Smooth muscle cell (in vitro differentiated cells): ENCODE measurements at regions not wholly inside any gene's neighbourhood (a gene's known extent, or its start where the extent isn't known, plus 50 kb on each side); places are given as distances from the start of the nearest gene placed in this dataset.

Experiments
- DNase-seq: peaks from one replicate; lab custom pipeline; 2025; ENCODE audit not compliant: unreplicated experiment; lab: John Stamatoyannopoulos, UW
- H2AFZ ChIP-seq: fragments of 200-600 bp; sonication (generic); 2 replicates; pipeline ENCODE4 v1.6.0; 2016; ENCODE audit warnings: antibody characterized with exemption, low read depth, mild to moderate bottlenecking
- H3F3A ChIP-seq: fragments of 200-600 bp; sonication (generic); 2 replicates; pipeline ENCODE4 v1.6.0; 2017; ENCODE audit warnings: antibody characterized with exemption, low read depth
- H3K27ac ChIP-seq: fragments of 200-600 bp; sonication (generic); 2 replicates; pipeline ENCODE4 v1.5.1; 2016; ENCODE audit warnings: low read depth, mild to moderate bottlenecking
- H3K27me3 ChIP-seq: fragments of 200-600 bp; sonication (generic); 2 replicates; pipeline ENCODE4 v1.6.1; 2016; ENCODE audit warnings: low read depth, mild to moderate bottlenecking
- H3K36me3 ChIP-seq: fragments of 200-600 bp; sonication (generic); 2 replicates; pipeline ENCODE4 v1.5.1; 2016; ENCODE audit warnings: low read depth
- H3K4me1 ChIP-seq: fragments of 200-600 bp; sonication (generic); 2 replicates; pipeline ENCODE4 v1.5.1; 2016; ENCODE audit warnings: low read depth
- H3K4me2 ChIP-seq: fragments of 200-600 bp; sonication (generic); 2 replicates; pipeline ENCODE4 v1.6.0; 2016; ENCODE audit warnings: mild to moderate bottlenecking
- H3K4me3 ChIP-seq: fragments of 200-600 bp; sonication (generic); 2 replicates; pipeline ENCODE4 v1.5.1; 2016; ENCODE audit warnings: mild to moderate bottlenecking
- H3K79me2 ChIP-seq: fragments of 200-600 bp; sonication (generic); 2 replicates; pipeline ENCODE4 v1.6.0; 2016; ENCODE audit warnings: low read depth, mild to moderate bottlenecking
- H3K9ac ChIP-seq: fragments of 200-600 bp; sonication (generic); 2 replicates; pipeline ENCODE4 v1.6.0; 2016; ENCODE audit warnings: low read depth
- H3K9me3 ChIP-seq: fragments of 200-600 bp; sonication (generic); replicated peaks from 2 replicates; pipeline ENCODE4 v1.5.1; 2016; ENCODE audit warnings: low read depth
- H4K20me1 ChIP-seq: fragments of 200-600 bp; sonication (generic); 2 replicates; pipeline ENCODE4 v1.6.0; 2016; ENCODE audit warnings: low read depth
- WGBS: methylation state at CpG from one replicate; pipeline ENCODE4 v1.1.7; 2016; ENCODE audit warnings: low lambda C conversion rate; 5-methylcytosine and 5-hydroxymethylcytosine counted together
- TF ChIP-seq, protein P1 (sequence below): fragments of 200-600 bp; sonication (generic); IDR thresholded peaks from 2 replicates; pipeline ENCODE4 v1.5.1; 2017; ENCODE audit warnings: borderline replicate concordance, mild to moderate bottlenecking, antibody characterized with exemption; ENCODE audit not compliant: insufficient read depth, poor library complexity, severe bottlenecking

DNA sequence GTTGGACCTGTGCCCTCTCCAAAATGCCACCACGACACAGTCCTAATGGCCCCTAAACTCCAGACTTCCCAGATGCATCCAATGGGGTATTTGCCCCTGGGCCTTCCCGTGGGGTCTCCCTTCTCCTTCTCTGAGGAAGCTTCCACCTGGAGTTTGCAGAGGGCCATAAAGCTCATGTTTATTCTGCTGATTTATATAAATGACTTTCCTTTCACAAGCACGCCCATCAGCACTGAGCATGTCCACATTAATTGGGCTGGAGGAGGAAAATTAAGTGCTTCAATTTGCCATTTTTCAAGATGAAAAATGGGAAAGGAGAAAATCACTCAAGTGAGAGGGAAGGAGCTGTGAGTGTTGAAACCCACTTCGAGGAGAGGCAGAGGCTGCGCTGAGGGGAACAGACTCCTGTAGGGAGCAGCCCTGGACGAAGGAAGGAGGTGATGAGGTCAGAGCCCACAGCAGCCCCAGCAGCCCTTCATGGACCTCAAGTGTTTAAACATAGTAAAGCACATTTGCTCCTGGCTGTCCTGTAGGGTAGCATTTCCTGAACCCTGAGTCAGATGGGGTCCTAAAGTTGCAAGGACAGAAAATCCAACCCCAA lies 434.9 kb upstream of the SULF2 start:
- H3K4me1 ChIP-seq: no peaks in the 10 kb centered on the region
- H3K9ac ChIP-seq: no peak overlapping the region
- H3K27ac ChIP-seq: no peak overlapping the region
- no peaks in the 10 kb centered on the region for H3K79me2 ChIP-seq
- TF ChIP-seq, protein P1, sequence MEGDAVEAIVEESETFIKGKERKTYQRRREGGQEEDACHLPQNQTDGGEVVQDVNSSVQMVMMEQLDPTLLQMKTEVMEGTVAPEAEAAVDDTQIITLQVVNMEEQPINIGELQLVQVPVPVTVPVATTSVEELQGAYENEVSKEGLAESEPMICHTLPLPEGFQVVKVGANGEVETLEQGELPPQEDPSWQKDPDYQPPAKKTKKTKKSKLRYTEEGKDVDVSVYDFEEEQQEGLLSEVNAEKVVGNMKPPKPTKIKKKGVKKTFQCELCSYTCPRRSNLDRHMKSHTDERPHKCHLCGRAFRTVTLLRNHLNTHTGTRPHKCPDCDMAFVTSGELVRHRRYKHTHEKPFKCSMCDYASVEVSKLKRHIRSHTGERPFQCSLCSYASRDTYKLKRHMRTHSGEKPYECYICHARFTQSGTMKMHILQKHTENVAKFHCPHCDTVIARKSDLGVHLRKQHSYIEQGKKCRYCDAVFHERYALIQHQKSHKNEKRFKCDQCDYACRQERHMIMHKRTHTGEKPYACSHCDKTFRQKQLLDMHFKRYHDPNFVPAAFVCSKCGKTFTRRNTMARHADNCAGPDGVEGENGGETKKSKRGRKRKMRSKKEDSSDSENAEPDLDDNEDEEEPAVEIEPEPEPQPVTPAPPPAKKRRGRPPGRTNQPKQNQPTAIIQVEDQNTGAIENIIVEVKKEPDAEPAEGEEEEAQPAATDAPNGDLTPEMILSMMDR: no peak
- no peaks in the 10 kb centered on the region for H3K27me3 ChIP-seq
- 85% methylated on average over 6 of the region's 6 CpGs for WGBS
- H4K20me1 ChIP-seq: no peaks in the 10 kb centered on the region
- H3F3A ChIP-seq: no peaks in the 10 kb centered on the region
- H3K4me2 ChIP-seq: no peak overlapping the region
- H3K9me3 ChIP-seq: no peaks in the 10 kb centered on the region
- no peak for DNase-seq
- no peaks in the 10 kb centered on the region for H3K36me3 ChIP-seq
- no peak overlapping the region for H3K4me3 ChIP-seq
- H2AFZ ChIP-seq: no peak overlapping the region

DNA sequence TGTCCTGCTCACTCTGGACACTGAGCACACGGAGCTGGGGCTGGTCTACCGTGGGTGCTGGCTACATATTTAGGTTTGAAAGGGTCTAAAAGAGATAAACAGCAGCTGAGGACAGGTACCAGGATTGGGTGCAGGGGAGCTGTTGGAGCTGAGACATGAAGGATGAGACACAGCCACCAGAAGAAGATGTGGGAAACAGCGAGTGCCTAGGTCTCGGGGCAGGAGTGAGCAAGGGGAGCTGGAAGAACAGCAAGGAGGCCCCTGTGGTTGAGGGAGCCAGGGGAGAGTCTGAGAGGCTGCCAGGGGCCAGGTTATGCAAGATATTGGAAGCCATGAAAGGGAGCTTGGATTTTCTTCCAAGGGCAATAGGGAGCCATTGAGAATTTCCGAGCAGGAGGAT lies 434.0 kb upstream of the SULF2 start:
- Histone ChIP-seq H3K4me1 (no peaks in the 10 kb centered on the region), H2AFZ (no peak overlapping the region), H3K79me2 (no peaks in the 10 kb centered on the region), H4K20me1 (no peaks in the 10 kb centered on the region), H3K27ac (no peak overlapping the region), H3K4me2 (no peak overlapping the region), H3K36me3 (no peaks in the 10 kb centered on the region), H3K4me3 (no peak overlapping the region), H3K27me3 (no peaks in the 10 kb centered on the region), H3K9ac (no peak overlapping the region), H3F3A (no peaks in the 10 kb centered on the region), H3K9me3 (no peaks in the 10 kb centered on the region)
- TF ChIP-seq, protein P1: no peak
- WGBS: 94% methylated on average over 5 of the region's 5 CpGs
- no peak for DNase-seq

DNA sequence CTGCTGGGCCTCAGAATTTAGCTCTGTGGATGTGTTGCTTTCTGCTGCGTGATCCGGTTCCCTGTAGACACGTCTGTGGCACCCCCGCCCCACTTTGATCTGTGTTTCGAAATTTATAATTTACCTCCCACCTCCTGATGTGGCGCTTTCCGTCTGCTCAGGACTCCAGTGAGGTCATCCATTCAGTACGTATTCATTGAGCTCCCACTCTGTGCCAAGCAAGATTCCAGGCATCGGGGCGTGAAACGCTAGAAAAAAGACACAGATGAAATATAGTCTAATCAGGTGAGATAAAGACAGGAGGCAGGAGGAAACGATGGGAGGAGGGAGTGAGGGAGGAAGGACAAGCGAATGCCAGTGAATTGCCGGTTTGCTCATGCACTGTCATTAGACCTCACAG lies 431.9 kb upstream of the SULF2 start:
- no peaks in the 10 kb centered on the region for H3K79me2 ChIP-seq
- no peak overlapping the region for H3K9ac ChIP-seq
- H3K36me3 ChIP-seq: no peaks in the 10 kb centered on the region
- no peak for DNase-seq
- 83% methylated on average over 14 of the region's 14 CpGs for WGBS
- H3K4me2 ChIP-seq: no peak overlapping the region
- no peak overlapping the region for H2AFZ ChIP-seq
- TF ChIP-seq, protein P1: no peak
- no peaks in the 10 kb centered on the region for H3K27me3 ChIP-seq
- H3K27ac ChIP-seq: no peak overlapping the region
- H4K20me1 ChIP-seq: no peaks in the 10 kb centered on the region
- no peak overlapping the region for H3K4me3 ChIP-seq
- no peaks in the 10 kb centered on the region for H3F3A ChIP-seq
- no peaks in the 10 kb centered on the region for H3K9me3 ChIP-seq
- no peaks in the 10 kb centered on the region for H3K4me1 ChIP-seq

DNA sequence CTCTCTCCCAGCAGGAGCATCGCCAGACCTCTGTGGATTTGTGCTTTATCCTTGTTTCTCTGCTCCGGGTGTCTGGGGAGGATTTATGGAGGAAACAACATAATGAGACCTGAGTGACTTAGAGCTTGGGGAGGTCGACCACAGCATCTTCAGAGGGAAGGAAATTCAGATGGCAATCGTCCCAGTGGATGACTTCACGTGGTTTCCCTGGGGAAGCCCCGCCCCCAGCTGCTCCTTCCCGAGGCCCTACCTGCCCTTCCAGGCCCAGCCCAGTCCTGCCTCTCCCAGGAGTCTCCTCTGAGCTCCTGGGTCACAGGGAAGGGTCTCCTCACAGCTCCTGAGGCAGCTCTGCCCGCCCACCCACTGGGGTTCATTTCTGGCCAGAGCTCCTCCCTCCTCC lies 430.3 kb upstream of the SULF2 start:
- Histone ChIP-seq H3K9me3 (no peaks in the 10 kb centered on the region), H3F3A (no peaks in the 10 kb centered on the region), H3K27ac (no peak overlapping the region), H3K36me3 (no peaks in the 10 kb centered on the region), H3K9ac (no peak overlapping the region), H3K4me1 (no peaks in the 10 kb centered on the region), H3K79me2 (no peaks in the 10 kb centered on the region), H2AFZ (no peak overlapping the region), H3K4me2 (no peak overlapping the region), H4K20me1 (no peaks in the 10 kb centered on the region), H3K27me3 (no peaks in the 10 kb centered on the region), H3K4me3 (no peak overlapping the region)
- TF ChIP-seq, protein P1: no peak
- no peak for DNase-seq
- WGBS: 54% methylated on average over 8 of the region's 8 CpGs
